ENCODE measurements at regions not wholly inside any gene's neighbourhood (a gene's known extent, or its start where the extent isn't known, plus 50 kb on each side); places are given as distances from the start of the nearest gene placed in this dataset.

DNA sequence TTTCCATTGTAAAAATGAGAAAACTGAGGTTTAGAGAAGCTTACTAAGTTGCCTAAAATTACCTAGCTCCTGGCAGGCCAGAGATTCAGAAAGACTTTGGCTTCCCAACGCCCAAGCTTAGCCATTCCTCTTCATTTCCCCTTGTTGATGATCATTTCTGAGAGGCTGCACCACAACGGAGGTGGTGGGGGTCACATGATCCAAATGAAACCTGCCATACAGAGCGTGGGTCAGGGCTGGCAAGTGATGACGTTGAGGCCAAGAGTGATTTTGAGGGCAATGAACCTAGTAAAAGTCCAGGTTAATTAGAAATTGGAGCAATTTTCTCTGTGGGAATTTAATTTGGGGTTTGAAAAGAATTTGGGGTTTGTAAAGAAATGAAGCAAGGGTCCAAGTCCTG lies 109.9 kb downstream of the TMEM182 start:
- H3K36me3 ChIP-seq (replicated peaks in 1 of 2; ENCODE audit: control insufficient read depth in 1 of 2, insufficient read depth in 2 of 2, low read length in 1 of 2) = no peaks in the 10 kb centered on the region
- no peak overlapping the region for H3K4me2 ChIP-seq
- H3K27ac ChIP-seq (ENCODE audit: low read depth in 2 of 2, low read length in 1 of 2) = no peak overlapping the region
- TF ChIP-seq, protein P1, sequence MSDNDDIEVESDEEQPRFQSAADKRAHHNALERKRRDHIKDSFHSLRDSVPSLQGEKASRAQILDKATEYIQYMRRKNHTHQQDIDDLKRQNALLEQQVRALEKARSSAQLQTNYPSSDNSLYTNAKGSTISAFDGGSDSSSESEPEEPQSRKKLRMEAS (IDR thresholded peaks at IDR 0.05; ENCODE audit: low read depth) = no peak
- TF ChIP-seq TEAD4 (IDR thresholded peaks at IDR 0.05; ENCODE audit: borderline replicate concordance, insufficient read depth) (no peak), ELF1 (IDR thresholded peaks at IDR 0.05) (no peak), REST (IDR thresholded peaks at IDR 0.05; ENCODE audit: low read depth, low read length) (no peak), POLR2AphosphoS5 (IDR thresholded peaks at IDR 0.05; ENCODE audit: low read depth, low read length) (no peak), PBX3 (IDR thresholded peaks at IDR 0.05) (no peak), RFX5 (IDR thresholded peaks at IDR 0.05; ENCODE audit: low read length) (no peak), MEF2A (IDR thresholded peaks at IDR 0.05; ENCODE audit: borderline replicate concordance, low read depth) (no peak), TAF1 (IDR thresholded peaks at IDR 0.05; ENCODE audit: borderline replicate concordance, low read depth, low read length) (no peak), NFIC (IDR thresholded peaks at IDR 0.05; ENCODE audit: borderline replicate concordance) (no peak), CHD2 (IDR thresholded peaks at IDR 0.05; ENCODE audit: low read length, partially characterized antibody) (no peak), RAD21 (IDR thresholded peaks at IDR 0.05; ENCODE audit: low read length) (no peak), EP300 (IDR thresholded peaks at IDR 0.05; ENCODE audit: borderline replicate concordance in 1 of 2, low read depth in 1 of 2, low read length in 1 of 2) (no peak), SMC3 (IDR thresholded peaks at IDR 0.05; ENCODE audit: low read depth, low read length) (no peak), FOXM1 (IDR thresholded peaks at IDR 0.05; ENCODE audit: low read depth) (no peak), JUND (IDR thresholded peaks at IDR 0.05) (no peak)
- TF ChIP-seq, protein P2, sequence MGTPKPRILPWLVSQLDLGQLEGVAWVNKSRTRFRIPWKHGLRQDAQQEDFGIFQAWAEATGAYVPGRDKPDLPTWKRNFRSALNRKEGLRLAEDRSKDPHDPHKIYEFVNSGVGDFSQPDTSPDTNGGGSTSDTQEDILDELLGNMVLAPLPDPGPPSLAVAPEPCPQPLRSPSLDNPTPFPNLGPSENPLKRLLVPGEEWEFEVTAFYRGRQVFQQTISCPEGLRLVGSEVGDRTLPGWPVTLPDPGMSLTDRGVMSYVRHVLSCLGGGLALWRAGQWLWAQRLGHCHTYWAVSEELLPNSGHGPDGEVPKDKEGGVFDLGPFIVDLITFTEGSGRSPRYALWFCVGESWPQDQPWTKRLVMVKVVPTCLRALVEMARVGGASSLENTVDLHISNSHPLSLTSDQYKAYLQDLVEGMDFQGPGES (IDR thresholded peaks at IDR 0.05; ENCODE audit: low read depth, low read length) = no peak
- H3K4me3 ChIP-seq (ENCODE audit: low read depth in 2 of 2, low read length in 1 of 2) = no peak overlapping the region
- no peaks in the 10 kb centered on the region for H3K27me3 ChIP-seq (ENCODE audit: insufficient read depth)
- no peak overlapping the region for H2AFZ ChIP-seq (ENCODE audit: low read depth)
- no peaks in the 10 kb centered on the region for H3K4me1 ChIP-seq (ENCODE audit: control insufficient read depth in 1 of 2, insufficient read depth in 2 of 2, low read depth in 1 of 2, low read length in 1 of 2)
- WGBS (ENCODE audit: low lambda C conversion rate) = 8% methylated on average over 4 of the region's 4 CpGs
- no peaks in the 10 kb centered on the region for H3F3A ChIP-seq (replicated peaks; ENCODE audit: insufficient read depth)
- ChIA-PET POLR2A (no interaction called here), CTCF (interaction anchor here (0.6 to 6.3 kb wide), 19 partner anchors 9 to 142 kb away, joined by 3 to 146 read pairs (median 5); no protein-coding TSS in a partner anchor)
- no peak for DNase-seq
- H3K9me3 ChIP-seq = no peaks in the 10 kb centered on the region
- H3K79me2 ChIP-seq (ENCODE audit: insufficient read depth) = no peaks in the 10 kb centered on the region
- H3K9me2 ChIP-seq = no peaks in the 10 kb centered on the region
- H3K9ac ChIP-seq = no peak overlapping the region
- no peaks in the 10 kb centered on the region for H4K20me1 ChIP-seq (ENCODE audit: insufficient read depth)

All from SK-N-SH (cell line).